ENCODE measurements at regions not wholly inside any gene's neighbourhood (a gene's known extent, or its start where the extent isn't known, plus 50 kb on each side); places are given as distances from the start of the nearest gene placed in this dataset.

GRCh38 chr2:13584020-13584419, 867.3 kb downstream of the TRIB2 start:
- FAIRE-seq, result no peak
- TF ChIP-seq IRF9 (CRISPR knock-in tag; IDR thresholded peaks at IDR 0.05; ENCODE audit: borderline replicate concordance) (no peak), KDM2A (CRISPR knock-in tag; IDR thresholded peaks at IDR 0.05; ENCODE audit: borderline replicate concordance, low read depth) (no peak), ZNF230 (CRISPR knock-in tag; IDR thresholded peaks at IDR 0.05) (no peak), ZBTB39 (CRISPR knock-in tag; IDR thresholded peaks at IDR 0.05) (no peak), FOSL2 (CRISPR knock-in tag; IDR thresholded peaks at IDR 0.05) (no peak), ZNF296 (CRISPR knock-in tag; conservative IDR thresholded peaks at IDR 0.05) (no peak), CC2D1A (CRISPR knock-in tag; IDR thresholded peaks at IDR 0.05) (no peak), DMTF1 (CRISPR knock-in tag; IDR thresholded peaks at IDR 0.05) (no peak), ZNF841 (CRISPR knock-in tag; IDR thresholded peaks at IDR 0.05; ENCODE audit: borderline replicate concordance) (no peak), CBX5 (CRISPR knock-in tag; IDR thresholded peaks at IDR 0.05; ENCODE audit: borderline replicate concordance) (no peak), KIAA2018 (CRISPR knock-in tag; IDR thresholded peaks at IDR 0.05; ENCODE audit: borderline replicate concordance) (no peak), ZNF510 (CRISPR knock-in tag; IDR thresholded peaks at IDR 0.05; ENCODE audit: low read depth) (no peak)

More at GRCh38 chr2:13584020-13584419, 867.3 kb downstream of the TRIB2 start:
- no peak overlapping the region for H3K9ac ChIP-seq (ENCODE audit: insufficient read depth, low read depth, low read length)
- CTCF ChIA-PET (ENCODE audit: low intra/inter-chr PET ratio, low total read pairs), result no interaction called here
- ATAC-seq (no peak), DNase-seq (ENCODE audit: low spot score) (no peak)
- no peaks in the 10 kb centered on the region for H3K4me1 ChIP-seq (ENCODE audit: insufficient read depth, low read length)
- in situ Hi-C loops (cut with HindIII; ENCODE audit: extremely low pct_ligation_motif_present, low pct_unique_long_range_greater_than_20kb) (no loop called here), intact Hi-C loops (cut with micrococcal nuclease; ENCODE audit: unreplicated experiment) (no loop called here)
- BruUV-seq (replicated peaks), result no TSS peak
- no peak overlapping the region for H3K4me3 ChIP-seq (replicated peaks in 1 of 3; ENCODE audit: insufficient read depth in 1 of 3, low read depth in 2 of 3, low read length in 3 of 3)
- no peak overlapping the region for H3K4me2 ChIP-seq (ENCODE audit: low read depth, low read length)
- 7% methylated on average over 2 of the region's 2 CpGs for WGBS (ENCODE audit: low lambda C conversion rate)
- POLR2A ChIA-PET, result no interaction called here
- H3K79me2 ChIP-seq (ENCODE audit: insufficient read depth, low read length), result no peaks in the 10 kb centered on the region
- H3K27me3 ChIP-seq (ENCODE audit: control insufficient read depth in 1 of 2, insufficient read depth in 2 of 2, low read length in 2 of 2), result no peaks in the 10 kb centered on the region
- H3K27ac ChIP-seq (ENCODE audit: extremely low read length, insufficient read depth, low read length), result no peak overlapping the region
- no peaks in the 10 kb centered on the region for H4K20me1 ChIP-seq (ENCODE audit: insufficient read depth, low read length)
- peaks cover 59% of the 10 kb centered on the region for H3K9me3 ChIP-seq (ENCODE audit: low read length)
- H3K36me3 ChIP-seq (replicated peaks in 1 of 2; ENCODE audit: control insufficient read depth in 1 of 2, insufficient read depth in 2 of 2, low read length in 2 of 2), result no peaks in the 10 kb centered on the region
- H2AFZ ChIP-seq (ENCODE audit: low read length), result no peak overlapping the region

Data from HepG2 (cell line).